Stimulated activated CD4-positive, alpha-beta T cell treated with anti-CD3 and anti-CD28 coated beads, Interleukin-15, amount 100 ng/mL, for 24 hours (primary cell): ENCODE measurements at regions not wholly inside any gene's neighbourhood (a gene's known extent, or its start where the extent isn't known, plus 50 kb on each side); places are given as distances from the start of the nearest gene placed in this dataset.
"Not testable (repeated sequence)": the region's sequence is repeated elsewhere in the genome, so short reads cannot be mapped to it uniquely, and the experiment has no call there.

Source experiments
- DNase-seq: peaks from one replicate; pipeline ENCODE4 v3.0.0-alpha.2; 2020

DNA sequence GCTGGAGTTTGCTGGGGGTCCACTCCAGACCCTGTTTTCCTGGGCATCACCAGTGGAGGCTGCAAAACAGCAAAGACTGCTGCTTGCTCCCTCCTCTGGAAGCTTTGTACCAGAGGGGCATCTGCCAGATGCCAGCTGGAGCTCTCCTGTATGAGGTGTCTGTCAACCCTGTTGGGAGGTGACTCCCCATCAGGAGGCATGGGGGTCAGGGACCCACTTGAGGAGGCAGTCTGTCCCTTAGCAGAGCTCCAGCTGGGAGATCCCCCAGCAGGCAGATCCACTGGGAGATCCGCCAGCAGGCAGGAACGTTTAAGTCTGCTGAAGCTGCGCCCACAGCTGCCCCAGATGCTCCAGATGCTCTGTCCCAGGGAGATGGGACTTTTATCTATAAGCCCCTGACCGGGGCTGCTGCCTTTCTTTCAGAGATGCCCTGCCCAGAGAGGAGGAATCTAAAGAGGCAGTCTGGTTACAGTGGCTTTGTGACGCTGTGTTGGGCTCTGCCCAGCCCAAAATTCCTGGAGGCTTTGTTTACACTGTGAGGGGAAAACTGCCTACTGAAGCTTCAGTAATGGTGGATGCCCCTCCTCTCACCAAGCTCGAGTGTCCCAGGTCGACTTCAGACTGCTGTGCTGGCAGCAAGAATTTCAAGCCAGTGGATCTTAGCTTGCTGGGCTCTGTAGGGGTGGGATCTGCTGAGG is 260.5 kb upstream of the SLC8A1 start:
- DNase-seq = not testable (repeated sequence)

- no peak for DNase-seq
Measured at GRCh38 chr2:40716879-40717278, 265.0 kb upstream of the SLC8A1 start.

DNA sequence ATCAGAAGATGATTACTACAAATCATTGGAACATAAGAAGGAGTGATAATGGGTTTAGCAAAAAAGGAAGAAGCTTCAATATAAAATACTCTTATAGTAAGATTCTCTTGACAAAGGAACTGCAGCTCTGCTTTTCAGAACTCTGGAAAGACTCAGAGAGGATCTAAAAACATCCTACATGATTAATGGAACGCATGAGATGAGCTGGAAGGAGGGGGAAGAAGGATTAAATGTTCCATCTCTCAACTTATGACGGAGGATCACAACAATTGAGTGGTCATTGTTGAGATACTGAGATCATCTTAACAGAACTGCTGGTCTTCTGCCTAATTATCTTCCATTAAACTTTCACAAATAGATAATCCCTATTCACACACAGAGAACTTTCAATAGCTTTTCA is 267.5 kb upstream of the SLC8A1 start:
- DNase-seq = no peak

GRCh38 chr2:40721595-40721994 is 269.7 kb upstream of the SLC8A1 start:
- DNase-seq = no peak

DNA sequence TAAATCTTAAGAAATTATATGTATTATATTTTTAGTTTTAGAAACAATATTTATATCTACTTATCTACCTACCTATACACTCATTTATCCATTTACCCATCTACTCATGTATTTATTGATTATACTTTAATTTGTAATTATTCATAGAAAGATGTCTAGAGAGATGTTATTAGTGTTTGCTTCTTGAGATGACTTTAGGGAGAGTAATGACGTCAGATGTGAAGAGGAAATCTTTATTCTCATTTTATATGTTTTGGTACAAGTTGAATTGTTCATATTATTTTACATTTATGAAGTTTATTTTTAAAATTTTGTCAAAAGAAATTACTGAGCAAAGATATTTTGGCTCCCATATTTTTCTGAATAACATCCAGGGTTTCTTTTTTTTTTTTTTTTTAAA is 271.3 kb upstream of the SLC8A1 start:
- DNase-seq = no peak

DNA sequence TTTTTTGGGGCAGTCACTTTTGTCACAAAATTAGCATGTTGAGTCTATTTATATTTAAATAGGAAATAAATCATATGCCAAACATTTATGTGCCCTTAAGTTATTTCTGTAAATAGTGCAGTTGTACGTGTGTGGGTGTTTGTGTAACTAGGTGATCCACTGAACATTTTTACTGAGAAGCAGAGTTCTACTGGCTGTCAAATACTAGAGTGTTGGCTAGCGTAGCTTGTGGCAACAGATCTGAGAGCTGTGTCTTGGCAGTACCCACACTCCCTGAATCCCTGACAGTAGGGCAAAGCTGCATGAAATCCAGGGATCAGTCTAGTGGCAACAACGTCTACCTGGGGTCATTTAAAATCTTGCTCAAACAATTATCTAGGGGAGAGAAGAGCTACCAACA is 273.1 kb upstream of the SLC8A1 start:
- DNase-seq = no peak

DNA sequence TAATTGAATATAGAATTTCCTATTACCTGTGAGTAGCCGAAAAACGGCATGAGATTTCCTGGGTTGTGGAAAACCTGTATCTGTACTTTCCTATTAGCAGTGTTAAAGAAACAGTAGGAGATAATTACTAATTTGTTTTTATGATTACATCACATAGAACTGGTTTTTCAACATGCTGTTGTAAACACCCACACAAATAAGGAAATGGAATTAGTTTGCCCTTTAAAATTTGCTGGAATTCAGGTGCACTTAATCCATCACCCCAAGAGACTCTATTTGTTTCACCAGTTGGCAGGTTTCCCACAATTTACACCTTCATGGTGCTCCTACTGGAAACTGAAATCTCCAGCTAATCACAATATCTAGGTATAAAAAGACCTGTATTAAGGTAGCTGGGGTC is 274.1 kb upstream of the SLC8A1 start:
- no peak for DNase-seq

DNA sequence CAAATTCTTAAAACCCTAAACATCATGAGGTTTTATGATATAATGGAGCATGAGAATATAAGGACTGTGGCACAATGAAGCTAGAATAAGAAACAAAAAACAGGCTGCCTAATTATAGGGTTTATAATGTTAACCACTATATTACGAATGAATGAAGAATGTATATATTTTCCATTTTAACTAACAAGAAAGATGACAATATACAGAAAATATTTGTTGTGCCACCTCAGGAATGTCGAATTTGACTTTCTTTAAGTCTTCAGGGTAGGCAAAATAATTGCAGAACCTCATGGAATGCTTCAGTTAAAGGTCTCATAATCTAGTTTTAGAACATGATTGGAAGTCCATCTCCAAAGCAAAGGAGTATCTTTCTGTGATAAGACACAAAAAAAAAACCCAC is 282.9 kb upstream of the SLC8A1 start:
- no peak for DNase-seq

GRCh38 chr2:40737180-40737579 is 285.3 kb upstream of the SLC8A1 start:
- DNase-seq = no peak

- DNase-seq = no peak
Measured at GRCh38 chr2:40740419-40740818, 288.5 kb upstream of the SLC8A1 start.

- no peak for DNase-seq
Measured at GRCh38 chr2:40741532-40741931, 289.6 kb upstream of the SLC8A1 start.

GRCh38 chr2:40746191-40746590 is 294.3 kb upstream of the SLC8A1 start:
- no peak for DNase-seq

- DNase-seq = no peak
Measured at GRCh38 chr2:40751981-40752380, 300.1 kb upstream of the SLC8A1 start.

- DNase-seq = no peak
Measured at GRCh38 chr2:40752796-40753195, 300.9 kb upstream of the SLC8A1 start.

- no peak for DNase-seq
Measured at GRCh38 chr2:40754912-40755311, 303.0 kb upstream of the SLC8A1 start.

GRCh38 chr2:40758401-40759155 is 306.7 kb upstream of the SLC8A1 start:
- no peak for DNase-seq

DNA sequence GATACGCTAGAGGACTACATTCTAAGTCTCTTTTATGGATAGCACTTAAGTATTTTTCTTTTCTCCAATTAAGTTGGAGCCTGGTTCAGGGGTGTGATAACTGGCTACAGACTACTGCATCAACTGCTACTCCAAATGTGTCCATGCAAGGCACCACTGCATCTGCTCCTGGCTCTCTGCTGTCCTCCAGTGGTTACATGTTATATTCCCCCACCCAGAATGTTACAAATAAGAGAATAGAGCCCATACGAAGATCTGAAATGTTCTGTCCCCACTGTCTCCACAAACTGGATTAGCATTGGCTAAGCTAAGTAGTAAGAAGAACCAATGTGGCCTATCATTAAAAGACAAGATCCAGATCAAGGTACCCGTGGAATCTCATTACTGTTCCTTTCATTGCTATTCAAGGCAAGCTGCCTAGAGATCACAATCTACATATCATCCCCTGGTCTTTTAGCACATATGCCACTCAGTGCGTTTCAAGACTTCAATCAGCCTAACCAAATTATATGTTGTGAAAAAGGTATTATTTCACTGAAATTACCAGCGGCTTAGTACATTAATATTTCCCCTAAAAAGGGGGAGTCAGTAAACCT is 308.3 kb upstream of the SLC8A1 start:
- DNase-seq = peak; percentile 4

DNA sequence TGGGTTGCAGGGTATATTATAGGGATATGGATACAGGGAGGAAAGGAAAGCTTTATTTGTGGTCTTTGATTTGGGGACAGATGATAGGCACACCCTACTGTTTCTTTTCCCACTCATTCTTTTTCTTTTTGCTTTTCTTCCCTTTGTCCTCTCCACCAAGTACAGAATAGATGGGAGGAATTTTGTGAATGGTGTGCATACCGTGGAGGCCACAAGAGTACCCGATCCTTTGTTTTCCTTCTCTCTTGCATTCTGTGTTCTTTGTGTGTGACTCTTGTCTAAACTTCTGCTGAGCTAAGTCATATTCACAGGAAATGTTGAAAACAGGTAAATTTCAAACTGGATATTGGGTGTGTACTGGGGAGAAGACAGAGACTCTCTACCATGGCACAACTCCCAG is 321.4 kb upstream of the SLC8A1 start:
- DNase-seq = no peak

GRCh38 chr2:40783704-40784103 is 331.8 kb upstream of the SLC8A1 start:
- no peak for DNase-seq

DNA sequence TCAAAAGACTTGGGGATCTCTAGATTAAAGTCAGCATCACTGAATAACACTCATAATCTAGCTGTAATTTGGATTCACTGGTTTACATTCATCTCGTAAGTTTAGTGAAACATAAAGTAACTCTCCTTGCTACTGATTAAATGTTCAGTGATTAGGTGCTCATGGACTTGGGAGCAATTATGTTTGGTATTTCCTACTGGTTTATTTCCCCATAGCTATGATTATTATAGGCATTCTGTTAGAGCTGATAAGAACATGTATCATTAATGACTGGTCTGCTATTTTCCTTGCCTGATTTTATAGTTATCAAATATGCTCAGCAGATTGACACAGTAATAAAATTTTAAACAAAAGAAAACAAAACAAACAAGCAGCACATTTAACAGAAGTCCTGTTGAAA is 334.7 kb upstream of the SLC8A1 start:
- no peak for DNase-seq

GRCh38 chr2:40797120-40797519 is 345.2 kb upstream of the SLC8A1 start:
- no peak for DNase-seq

DNA sequence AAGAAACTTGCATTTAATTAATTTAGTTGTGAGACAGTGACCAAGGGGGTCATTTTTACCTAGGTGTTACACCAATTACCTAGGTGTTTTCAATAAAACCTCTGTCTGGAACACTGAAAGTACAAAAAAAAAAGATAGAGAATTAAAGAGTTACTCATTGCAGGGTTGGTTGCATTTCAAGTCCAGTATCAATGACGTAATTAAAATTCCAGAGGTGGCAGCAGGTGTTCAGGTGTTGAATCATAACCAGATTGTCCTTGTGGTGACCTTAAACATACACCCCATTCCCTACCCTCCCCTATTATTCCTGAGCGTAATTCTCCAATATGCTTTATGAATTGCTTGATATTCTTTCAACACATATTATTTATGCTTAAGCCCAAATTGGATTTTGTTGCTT is 352.0 kb upstream of the SLC8A1 start:
- DNase-seq = no peak

GRCh38 chr2:40809156-40809555 is 357.3 kb upstream of the SLC8A1 start:
- DNase-seq = no peak

GRCh38 chr2:40814616-40815015 is 362.7 kb upstream of the SLC8A1 start:
- no peak for DNase-seq
